ELR (cell line): ENCODE measurements at regions not wholly inside any gene's neighbourhood (a gene's known extent, or its start where the extent isn't known, plus 50 kb on each side); places are given as distances from the start of the nearest gene placed in this dataset.
A peak's percentile ranks its signal among the peaks of the same experiment; 100 is the strongest.

Source experiments
- DNase-seq: peaks from one replicate; pipeline ENCODE4 v3.0.0-alpha.2; 2015; ENCODE audit warnings: low read depth

- DNase-seq: no peak
Measured at GRCh38 chr20:62562831-62563230, 79.5 kb upstream of the SLCO4A1 start.

DNA sequence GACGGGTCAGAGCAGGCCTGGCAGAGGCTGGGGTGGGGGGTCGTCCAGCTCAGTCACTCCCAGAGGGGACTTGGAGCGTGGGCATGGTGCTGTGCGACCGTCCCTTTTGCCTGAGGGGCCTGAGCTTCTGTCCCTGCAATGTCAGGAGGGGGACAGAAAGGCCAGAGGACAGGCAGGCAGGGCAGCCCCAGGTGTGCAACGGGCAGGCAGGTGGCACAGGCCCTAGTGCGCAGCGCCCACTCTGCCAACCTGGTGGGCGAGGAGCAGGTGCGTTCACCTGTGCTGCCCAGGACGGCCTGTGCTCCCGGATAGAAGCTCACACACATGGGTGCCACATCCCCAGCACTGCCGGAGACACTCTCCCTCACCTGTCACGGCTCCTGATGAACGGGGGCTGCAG, 78.7 kb upstream of the SLCO4A1 start:
- DNase-seq: no peak

DNA sequence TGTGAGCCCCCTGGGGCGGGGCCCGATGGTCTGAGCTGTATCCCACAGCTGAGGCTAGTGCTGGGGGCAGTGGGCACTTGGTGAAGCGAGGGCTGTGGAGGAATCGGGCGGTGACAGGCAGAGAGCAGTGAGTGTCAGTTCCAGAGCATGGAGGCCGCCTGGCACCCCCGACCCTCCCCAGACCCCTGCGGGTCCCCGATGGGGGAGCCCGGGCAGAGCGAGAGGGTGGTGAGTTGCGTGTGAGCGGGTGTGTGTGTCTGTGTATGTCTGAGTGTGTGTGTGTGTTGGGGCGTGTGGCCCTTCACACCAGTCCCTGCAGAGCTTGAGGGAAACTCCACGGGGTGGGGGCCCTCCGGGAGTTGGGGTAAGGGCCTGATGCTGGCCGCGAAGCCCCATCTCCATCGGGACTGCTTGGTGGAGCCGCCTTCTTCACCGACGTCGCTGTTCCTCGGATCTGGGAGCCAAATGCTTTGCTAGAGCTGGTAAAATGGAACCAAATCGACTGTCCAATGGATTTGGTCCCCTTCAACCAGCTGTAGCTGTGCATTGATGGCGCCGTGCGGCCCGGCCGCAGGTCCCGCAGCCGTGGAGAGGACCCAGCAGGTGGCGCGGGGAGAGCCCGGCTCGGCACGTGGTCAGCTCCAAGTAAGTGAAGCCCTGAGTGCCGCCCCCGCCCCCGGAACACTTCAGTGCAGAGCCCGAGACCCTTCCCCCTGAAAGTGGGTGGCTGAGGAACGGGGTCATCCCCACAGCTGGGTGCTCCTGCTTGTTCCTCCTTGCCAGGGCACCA, 77.7 kb upstream of the SLCO4A1 start:
- no peak for DNase-seq

- DNase-seq: no peak
Measured at GRCh38 chr20:62566266-62566665, 76.0 kb upstream of the SLCO4A1 start.

DNA sequence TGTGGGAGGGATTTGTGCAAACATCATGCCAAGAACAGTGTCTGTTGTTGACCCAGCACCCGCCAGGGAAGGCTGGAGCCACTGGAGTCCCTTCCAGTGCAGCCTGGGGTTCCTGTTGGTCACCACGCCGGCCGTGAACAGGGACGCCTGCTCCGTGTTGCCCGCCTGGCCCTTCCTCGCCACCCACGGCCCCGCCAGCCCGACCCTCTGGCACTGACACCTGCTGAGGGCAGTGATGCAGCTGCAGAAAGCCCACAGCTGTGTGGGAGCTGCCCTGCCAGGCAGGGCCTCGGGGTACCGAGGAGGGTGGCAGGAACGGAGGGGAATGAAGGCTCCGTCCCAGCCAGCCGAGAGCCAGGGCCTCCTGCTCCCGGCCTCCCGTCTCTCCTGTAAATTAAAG, 75.5 kb upstream of the SLCO4A1 start:
- no peak for DNase-seq

DNA sequence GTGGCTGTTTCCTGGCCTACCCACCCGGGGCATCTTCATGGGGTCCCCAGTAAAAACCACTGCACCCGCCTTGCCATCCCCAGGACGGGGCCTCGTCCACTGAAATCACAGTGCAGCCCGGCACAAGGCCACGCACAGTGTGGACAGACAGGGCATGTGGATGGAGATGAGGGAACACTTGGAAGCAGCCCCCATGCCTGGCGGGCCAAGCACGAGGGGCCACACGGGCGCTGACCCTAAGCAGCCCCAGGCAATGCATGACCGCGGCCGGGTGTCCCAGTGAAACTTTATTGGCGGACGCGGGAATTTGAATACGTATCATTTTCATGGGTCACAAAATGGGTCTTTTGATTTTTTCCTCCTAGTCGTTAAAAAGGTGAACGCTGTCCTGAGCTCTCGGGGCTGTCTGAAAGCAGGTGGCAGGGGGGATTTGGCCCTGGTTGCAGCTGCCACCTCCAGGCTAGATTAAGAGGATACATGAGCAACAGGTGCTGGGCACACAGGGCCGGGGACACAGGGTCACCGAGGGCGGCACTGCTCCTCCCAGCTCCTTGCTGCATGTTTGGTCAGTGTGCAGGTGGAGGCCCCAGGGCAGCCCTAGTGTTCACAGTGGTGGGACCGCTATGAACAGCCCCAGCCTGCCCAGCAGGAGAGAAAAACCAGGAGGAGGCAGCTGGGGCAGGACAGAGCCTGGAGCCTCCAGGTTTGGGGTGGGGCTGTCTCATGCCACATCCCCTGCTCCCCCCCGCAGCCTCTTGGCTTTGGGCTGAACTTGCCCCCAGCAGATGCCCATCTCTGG, 74.9 kb upstream of the SLCO4A1 start:
- no peak for DNase-seq

DNA sequence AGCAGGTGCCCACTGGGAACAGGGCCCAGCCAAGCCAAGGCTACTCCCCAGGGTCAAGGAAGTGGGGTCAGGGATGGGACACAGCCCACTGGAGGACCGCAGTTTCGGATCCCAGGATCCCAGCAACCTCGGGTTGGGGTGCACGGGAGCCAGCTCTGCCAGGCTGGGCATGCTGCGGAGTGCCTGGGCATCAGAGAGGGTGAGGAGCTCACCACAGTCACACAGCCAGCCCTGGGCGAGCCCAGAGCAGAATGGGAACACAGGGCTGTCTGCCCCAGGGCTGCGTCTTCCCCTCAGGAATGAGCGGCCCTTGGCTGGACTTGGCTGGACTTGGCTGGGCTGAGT, 74.3 kb upstream of the SLCO4A1 start:
- DNase-seq: no peak

DNA sequence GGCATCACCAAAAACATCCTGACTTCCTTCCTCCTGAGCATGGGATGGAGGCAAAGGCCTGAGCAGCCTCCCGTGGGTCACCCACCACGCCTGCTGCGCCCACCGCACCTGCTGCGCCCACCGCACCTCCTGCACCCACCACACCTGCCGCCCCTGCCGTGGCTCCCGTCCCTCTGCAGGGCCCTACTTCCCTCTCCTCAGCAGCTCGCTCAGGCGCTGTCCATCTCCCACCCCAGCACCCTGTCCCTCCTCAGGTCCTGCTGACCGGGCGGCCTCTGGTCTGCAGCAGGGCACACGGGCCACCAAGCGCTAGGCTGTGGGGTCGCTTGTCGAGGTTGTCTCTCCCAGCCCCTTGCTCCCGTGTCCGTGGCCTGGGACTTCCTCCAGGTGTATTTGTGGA, 72.7 kb upstream of the SLCO4A1 start:
- no peak for DNase-seq

- DNase-seq: no peak
Measured at GRCh38 chr20:62570403-62570802, 71.9 kb upstream of the SLCO4A1 start.

DNA sequence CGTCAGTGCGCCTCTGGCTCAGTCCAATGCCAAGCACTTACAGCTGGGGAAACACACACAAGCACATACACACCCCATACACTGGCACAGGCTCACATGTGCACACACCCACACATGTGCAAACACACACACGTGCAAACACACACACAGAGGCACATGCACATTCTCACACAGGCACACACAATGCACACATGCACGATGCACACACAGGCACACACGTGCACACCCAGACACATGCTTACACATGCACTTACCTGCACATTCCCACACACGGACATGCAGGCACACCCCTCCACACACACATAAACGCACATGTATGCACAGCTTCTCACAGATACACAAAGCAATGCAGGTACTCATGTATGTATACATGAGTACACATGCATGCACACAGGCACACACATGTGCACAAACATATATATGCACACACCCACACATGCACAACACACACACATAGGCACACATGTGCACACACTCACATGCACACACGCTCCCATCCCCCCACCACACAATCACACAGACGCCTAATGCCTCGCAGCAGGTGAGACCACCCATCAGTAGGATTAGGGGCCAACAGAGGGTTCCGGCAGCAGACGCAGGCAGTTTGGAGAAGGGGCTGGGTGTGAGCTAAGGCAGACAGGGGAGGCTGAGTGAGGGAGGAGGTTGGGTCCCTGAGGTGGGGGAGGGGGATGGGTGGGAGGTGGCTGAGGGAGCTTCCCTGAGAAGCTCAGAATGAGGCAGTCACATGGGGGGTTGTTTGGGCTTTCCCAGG, 71.2 kb upstream of the SLCO4A1 start:
- no peak for DNase-seq

DNA sequence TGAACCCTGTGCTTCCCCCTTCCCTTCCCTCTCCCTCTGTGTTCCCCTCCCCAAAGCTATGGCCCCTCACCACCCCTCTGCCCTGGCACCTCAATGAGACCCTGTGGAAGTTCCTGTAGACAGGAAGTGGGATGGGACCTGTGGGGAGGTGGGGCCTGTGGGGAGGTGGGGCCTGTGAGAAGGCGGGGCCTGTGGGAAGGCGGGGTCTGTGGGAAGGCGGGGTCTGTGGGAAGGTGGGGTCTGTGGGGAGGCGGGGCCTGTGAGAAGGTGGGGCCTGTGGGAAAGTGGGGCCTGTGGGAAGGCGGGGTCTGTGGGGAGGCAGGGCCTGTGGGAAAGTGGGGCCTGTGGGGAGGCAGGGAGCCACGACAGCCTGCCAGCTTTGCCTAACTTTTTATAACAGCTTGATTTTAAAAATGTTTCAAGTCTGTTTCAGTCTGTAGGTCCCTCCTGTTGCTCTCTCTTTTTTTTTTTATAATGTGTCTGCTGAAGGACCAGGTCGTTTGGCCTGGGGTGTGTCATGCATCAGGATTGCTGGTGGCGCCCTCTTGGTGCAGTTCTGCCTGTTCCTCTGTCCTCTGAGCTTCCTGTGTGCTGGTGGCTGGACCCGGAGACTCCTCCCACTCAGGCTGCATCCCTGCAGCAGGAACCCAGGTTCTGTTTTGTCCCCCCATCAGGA, 70.5 kb upstream of the SLCO4A1 start:
- peak; percentile 53 for DNase-seq

GRCh38 chr20:62572980-62573379, 69.3 kb upstream of the SLCO4A1 start:
- no peak for DNase-seq

DNA sequence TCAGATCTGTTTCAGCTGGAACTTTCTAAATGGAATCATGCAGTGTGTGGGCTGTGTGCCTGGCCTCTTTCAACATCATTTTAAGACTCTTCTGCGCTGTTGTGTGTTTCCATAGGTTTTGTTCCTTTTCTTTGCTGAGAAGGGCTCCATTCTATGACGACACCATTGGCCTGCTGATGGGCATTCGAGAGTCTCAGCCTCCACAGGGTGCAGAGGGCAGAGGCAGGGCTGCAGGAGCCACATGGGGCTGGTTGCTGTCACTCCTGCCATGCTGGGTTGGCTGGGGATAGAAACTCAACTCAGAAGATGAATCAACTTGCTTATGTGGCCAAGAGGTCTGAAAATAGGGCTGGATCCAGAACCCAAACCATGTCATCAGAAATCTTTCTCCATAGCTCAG, 68.5 kb upstream of the SLCO4A1 start:
- DNase-seq: no peak

GRCh38 chr20:62574230-62574993, 67.9 kb upstream of the SLCO4A1 start:
- DNase-seq: no peak

DNA sequence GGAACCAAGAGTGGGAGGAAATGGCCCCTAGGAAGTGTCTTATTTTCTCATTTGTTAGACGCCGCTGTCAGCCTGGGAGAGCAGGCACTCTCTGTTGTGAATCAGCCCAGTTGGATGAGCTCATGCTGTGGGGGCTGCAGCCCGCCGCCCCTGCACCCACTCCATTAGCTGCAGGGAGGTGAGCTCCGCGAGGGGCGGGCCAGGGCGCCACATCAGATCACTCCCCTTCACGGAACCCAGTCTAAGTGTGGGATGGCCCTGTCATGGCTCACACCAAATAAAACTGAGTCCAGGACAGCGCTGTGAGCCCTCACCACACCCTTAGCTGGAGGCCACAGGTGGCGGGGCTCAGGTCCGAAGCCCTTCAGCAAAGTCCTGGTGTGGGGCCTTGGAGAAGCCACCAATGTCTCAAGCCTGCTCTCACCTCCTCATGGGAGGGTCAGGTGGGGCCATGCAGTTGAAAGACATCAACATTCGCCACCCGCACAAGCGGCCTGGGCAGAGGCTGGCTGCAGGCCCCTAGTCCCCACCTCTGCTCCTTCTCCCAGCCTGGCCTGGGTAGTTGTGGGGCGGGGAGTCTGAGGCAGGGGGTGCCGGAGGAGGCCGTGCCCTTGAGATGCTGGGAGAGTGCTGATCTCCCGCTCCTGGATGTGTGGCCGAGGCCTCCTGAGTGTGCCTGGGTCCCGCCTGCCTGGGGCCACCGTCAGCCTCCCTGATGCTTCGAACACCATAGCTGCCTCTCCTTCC, 66.2 kb upstream of the SLCO4A1 start:
- DNase-seq: no peak

DNA sequence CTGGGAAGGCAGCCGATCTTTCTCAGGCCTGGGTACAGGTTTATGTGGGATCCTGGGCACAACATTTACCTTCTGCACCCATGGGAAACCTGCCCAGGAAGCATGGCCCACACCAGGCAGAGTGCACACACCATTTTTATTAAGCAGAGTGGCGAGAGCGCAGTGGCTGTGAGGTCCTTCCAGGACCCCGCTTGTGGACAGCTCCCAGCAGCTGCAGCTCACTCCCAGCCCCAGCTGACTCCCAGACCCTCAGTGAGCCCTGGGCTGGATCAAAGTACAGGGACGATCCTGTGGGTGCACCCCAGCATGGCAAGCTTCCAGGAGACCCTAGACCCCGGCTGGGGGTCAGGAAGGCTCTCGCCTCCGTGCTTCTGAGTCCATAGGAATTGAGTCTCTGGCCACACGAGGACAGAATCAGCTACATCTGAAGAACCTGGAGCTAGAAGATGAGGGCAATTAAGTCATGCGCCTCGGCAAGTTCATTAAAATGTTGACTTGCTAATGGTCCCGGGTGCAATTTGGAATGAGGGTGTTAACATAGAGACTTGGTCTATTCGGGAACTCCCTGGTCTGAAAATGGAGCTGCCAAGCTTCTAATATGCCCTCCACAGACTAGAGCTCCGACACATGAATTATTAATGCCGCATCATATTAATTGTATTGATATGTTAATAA, 65.4 kb upstream of the SLCO4A1 start:
- DNase-seq: peak; percentile 38

DNA sequence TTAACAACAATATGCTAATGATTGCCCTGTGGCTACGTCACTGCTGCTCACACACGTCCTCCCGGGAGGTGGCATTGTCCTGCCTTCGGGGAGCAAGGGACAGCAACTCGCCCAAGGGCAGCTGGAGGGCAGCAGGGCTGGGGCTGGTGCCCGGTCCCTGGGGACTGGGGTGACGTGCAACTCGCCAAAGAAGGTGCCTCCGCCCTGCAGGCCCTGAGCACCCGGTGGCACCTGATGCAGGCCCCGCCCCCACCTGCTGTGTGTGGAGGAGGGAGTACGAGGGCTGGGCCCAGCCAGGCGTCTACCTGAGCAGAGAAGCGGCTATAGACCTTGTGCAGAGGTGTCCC, 64.8 kb upstream of the SLCO4A1 start:
- DNase-seq: no peak

DNA sequence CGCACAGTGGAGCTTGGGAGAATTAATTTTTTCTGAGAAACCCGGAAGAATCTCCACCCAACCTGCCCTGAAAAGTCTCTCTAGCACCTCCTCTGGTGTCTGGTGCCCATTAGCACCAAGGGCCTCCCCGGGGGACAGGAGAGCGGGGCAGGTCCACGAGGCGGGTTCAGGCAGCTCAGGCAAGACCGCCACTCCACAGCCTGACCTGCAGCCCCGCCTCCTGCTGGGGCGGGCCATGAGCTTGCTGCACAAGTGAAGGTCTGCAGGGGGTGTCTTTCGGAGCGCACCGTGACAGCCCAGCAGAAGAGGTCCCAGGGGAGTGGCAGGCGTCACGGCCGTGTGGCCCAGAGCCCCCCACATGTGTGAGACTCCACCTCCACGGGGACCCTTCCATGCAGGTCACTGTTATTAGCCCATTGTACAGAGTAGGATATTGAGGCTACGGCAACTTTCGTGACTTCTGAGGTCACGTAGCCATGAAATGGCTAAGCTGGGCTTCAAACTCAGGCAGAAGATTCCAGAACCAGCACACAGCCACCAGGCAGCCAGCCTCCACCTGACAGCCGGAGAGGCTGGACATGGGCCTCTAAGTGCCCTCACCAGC, 63.9 kb upstream of the SLCO4A1 start:
- peak; percentile 27 for DNase-seq

GRCh38 chr20:62580052-62580451, 62.3 kb upstream of the SLCO4A1 start:
- no peak for DNase-seq

DNA sequence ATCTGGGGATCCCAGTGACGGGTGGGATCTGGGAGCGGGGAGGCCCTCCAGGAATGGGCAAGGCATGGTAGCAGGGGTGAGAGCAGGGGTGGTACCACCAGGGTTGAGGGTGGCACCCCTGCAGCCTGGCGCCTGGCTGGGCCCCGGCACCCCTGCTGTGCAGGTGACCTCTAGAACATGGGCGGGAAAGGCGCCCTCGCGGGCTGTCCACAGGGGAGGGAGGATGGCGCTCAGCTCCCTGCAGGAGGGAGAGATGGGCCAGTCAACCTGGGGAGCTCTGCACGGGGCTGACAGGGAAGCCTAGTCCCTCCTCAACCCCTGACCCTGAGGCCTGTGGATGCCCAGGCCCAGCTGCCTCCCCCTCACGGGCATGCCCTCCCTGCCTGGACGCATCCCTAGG, 61.6 kb upstream of the SLCO4A1 start:
- DNase-seq: no peak
